Esophagus squamous epithelium (tissue), 4 donors: ENCODE measurements at regions not wholly inside any gene's neighbourhood (a gene's known extent, or its start where the extent isn't known, plus 50 kb on each side); places are given as distances from the start of the nearest gene placed in this dataset.

Experiments
- CTCF ChIP-seq, 6 experiments: fragments of 450-650 bp in 4 of 6; fragments of 200-600 bp in 2 of 6; sonication (generic) in 2 of 6; IDR thresholded peaks; one replicate each; pipeline ENCODE4 v1.5.1; 2016 to 2019; ENCODE audit warnings: antibody characterized with exemption in 6 of 6, mild to moderate bottlenecking in 4 of 6, moderate library complexity in 4 of 6
- POLR2A ChIP-seq, 4 donors: fragments of 450-650 bp; IDR thresholded peaks; one replicate each; pipeline ENCODE4 v1.6.1; 2017; ENCODE audit warnings: antibody characterized with exemption in 4 of 4, mild to moderate bottlenecking in 4 of 4, moderate library complexity in 3 of 4

GRCh38 chr3:28846971-28847478, 433.8 kb upstream of the RBMS3 start:
- TF ChIP-seq CTCF (IDR thresholded peaks at IDR 0.05), result no peak
- no peak for TF ChIP-seq POLR2A (IDR thresholded peaks at IDR 0.05)
